DMS114 treated with DMSO at 0.1 percent for 48 hours (cell line): ENCODE measurements at regions not wholly inside any gene's neighbourhood (a gene's known extent, or its start where the extent isn't known, plus 50 kb on each side); places are given as distances from the start of the nearest gene placed in this dataset.
"Not testable (repeated sequence)": the region's sequence is repeated elsewhere in the genome, so short reads cannot be mapped to it uniquely, and the experiment has no call there.

ENCODE experiments used
- DNase-seq: peaks from one replicate; lab custom pipeline; 2025; ENCODE audit not compliant: unreplicated experiment; lab: John Stamatoyannopoulos, UW

GRCh38 chr5:2848619-2849018 is 97.1 kb upstream of the IRX2 start:
- DNase-seq = peak; percentile 5

- no peak for DNase-seq
Measured at GRCh38 chr5:2847608-2848007, 96.1 kb upstream of the IRX2 start.

- no peak for DNase-seq
Measured at GRCh38 chr5:2841208-2841607, 89.7 kb upstream of the IRX2 start.

GRCh38 chr5:2840372-2840915 is 89.0 kb upstream of the IRX2 start:
- DNase-seq = no peak

GRCh38 chr5:2836133-2836532 is 84.7 kb upstream of the IRX2 start:
- DNase-seq = no peak

- no peak for DNase-seq
Measured at GRCh38 chr5:2833556-2833955, 82.1 kb upstream of the IRX2 start.

GRCh38 chr5:2832394-2832793 is 80.9 kb upstream of the IRX2 start:
- no peak for DNase-seq

GRCh38 chr5:2829239-2829638 is 77.8 kb upstream of the IRX2 start:
- DNase-seq = no peak

GRCh38 chr5:2818936-2819335 is 67.5 kb upstream of the IRX2 start:
- no peak for DNase-seq

- DNase-seq = no peak
Measured at GRCh38 chr5:2817031-2817603, 65.6 kb upstream of the IRX2 start.

- no peak for DNase-seq
Measured at GRCh38 chr5:2813678-2814077, 62.2 kb upstream of the IRX2 start.

GRCh38 chr5:2810644-2811043 is 59.2 kb upstream of the IRX2 start:
- no peak for DNase-seq

- DNase-seq = not testable (repeated sequence)
Measured at GRCh38 chr5:2807244-2807643, 55.8 kb upstream of the IRX2 start.

GRCh38 chr5:2806176-2806575 is 54.7 kb upstream of the IRX2 start:
- DNase-seq = no peak

GRCh38 chr5:2805080-2805479 is 53.6 kb upstream of the IRX2 start:
- DNase-seq = no peak

- no peak for DNase-seq
Measured at GRCh38 chr5:2803751-2804150, 52.3 kb upstream of the IRX2 start.

- no peak for DNase-seq
Measured at GRCh38 chr5:2802693-2803365, 51.4 kb upstream of the IRX2 start.

- no peak for DNase-seq
Measured at GRCh38 chr5:2801577-2802525, 50.4 kb upstream of the IRX2 start.
